Sigmoid colon (tissue), 4 donors: ENCODE measurements at regions not wholly inside any gene's neighbourhood (a gene's known extent, or its start where the extent isn't known, plus 50 kb on each side); places are given as distances from the start of the nearest gene placed in this dataset.

Experiments
- CTCF ChIP-seq, 4 experiments: fragments of 450-650 bp in 3 of 4; fragments of 200-600 bp in 1 of 4; IDR thresholded peaks; one replicate each; pipeline ENCODE4 v1.5.1; 2016 to 2019; ENCODE audit warnings: antibody characterized with exemption in 4 of 4, mild to moderate bottlenecking in 3 of 4, moderate library complexity in 2 of 4
- POLR2AphosphoS5 ChIP-seq, 4 donors: sonication (generic); formaldehyde crosslinking; IDR thresholded peaks; one replicate each; pipeline ENCODE4 v1.6.1; 2017; ENCODE audit warnings: antibody characterized with exemption in 4 of 4

- TF ChIP-seq CTCF (IDR thresholded peaks at IDR 0.05) (no peak), POLR2AphosphoS5 (IDR thresholded peaks at IDR 0.05) (no peak)
These were observed 385.0 kb downstream of the CTTN start for GRCh38 chr11:70783356-70783755.
